ENCODE measurements at regions not wholly inside any gene's neighbourhood (a gene's known extent, or its start where the extent isn't known, plus 50 kb on each side); places are given as distances from the start of the nearest gene placed in this dataset.

- H3K9me3 ChIP-seq (replicated peaks; ENCODE audit: insufficient read depth, low read length): no peaks in the 10 kb centered on the region
Measured at GRCh38 chr7:10436302-10436701, 537.4 kb upstream of the PHF14 start.

GRCh38 chr7:10439027-10439426 lies 534.6 kb upstream of the PHF14 start:
- Histone ChIP-seq H3K9me3 (replicated peaks; ENCODE audit: insufficient read depth, low read length) (no peaks in the 10 kb centered on the region), H3K9me2 (replicated peaks; ENCODE audit: insufficient read depth, low read length) (no peaks in the 10 kb centered on the region), H3K4me2 (ENCODE audit: low read depth, low read length) (no peak overlapping the region), H3F3A (ENCODE audit: insufficient read depth, low read length) (no peaks in the 10 kb centered on the region), H3K4me1 (ENCODE audit: low read length) (no peaks in the 10 kb centered on the region), H3K27ac (ENCODE audit: low read length) (no peak overlapping the region), H2AFZ (ENCODE audit: low read length) (no peak overlapping the region), H3K9ac (ENCODE audit: low read length) (no peak overlapping the region), H3K36me3 (replicated peaks; ENCODE audit: insufficient read depth, low read length) (no peaks in the 10 kb centered on the region), H3K4me3 (ENCODE audit: low read length) (no peak overlapping the region), H3K79me2 (ENCODE audit: low read length) (no peaks in the 10 kb centered on the region), H3K27me3 (replicated peaks; ENCODE audit: insufficient read depth, low read length) (no peaks in the 10 kb centered on the region), H4K20me1 (ENCODE audit: insufficient read depth, low read length) (no peaks in the 10 kb centered on the region)
- TF ChIP-seq EZH2phosphoT487 (IDR thresholded peaks at IDR 0.05; ENCODE audit: low read length) (no peak), EZH2 (optimal IDR thresholded peaks at IDR 0.05; ENCODE audit: low read depth, low read length) (no peak)
- TF ChIP-seq, protein P1, sequence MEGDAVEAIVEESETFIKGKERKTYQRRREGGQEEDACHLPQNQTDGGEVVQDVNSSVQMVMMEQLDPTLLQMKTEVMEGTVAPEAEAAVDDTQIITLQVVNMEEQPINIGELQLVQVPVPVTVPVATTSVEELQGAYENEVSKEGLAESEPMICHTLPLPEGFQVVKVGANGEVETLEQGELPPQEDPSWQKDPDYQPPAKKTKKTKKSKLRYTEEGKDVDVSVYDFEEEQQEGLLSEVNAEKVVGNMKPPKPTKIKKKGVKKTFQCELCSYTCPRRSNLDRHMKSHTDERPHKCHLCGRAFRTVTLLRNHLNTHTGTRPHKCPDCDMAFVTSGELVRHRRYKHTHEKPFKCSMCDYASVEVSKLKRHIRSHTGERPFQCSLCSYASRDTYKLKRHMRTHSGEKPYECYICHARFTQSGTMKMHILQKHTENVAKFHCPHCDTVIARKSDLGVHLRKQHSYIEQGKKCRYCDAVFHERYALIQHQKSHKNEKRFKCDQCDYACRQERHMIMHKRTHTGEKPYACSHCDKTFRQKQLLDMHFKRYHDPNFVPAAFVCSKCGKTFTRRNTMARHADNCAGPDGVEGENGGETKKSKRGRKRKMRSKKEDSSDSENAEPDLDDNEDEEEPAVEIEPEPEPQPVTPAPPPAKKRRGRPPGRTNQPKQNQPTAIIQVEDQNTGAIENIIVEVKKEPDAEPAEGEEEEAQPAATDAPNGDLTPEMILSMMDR (IDR thresholded peaks at IDR 0.05; ENCODE audit: low read length): no peak
- no peak for DNase-seq

More at GRCh38 chr7:10436302-10436701, 537.4 kb upstream of the PHF14 start:
- no peaks in the 10 kb centered on the region for H3K4me1 ChIP-seq (ENCODE audit: low read length)
- H3K9ac ChIP-seq (ENCODE audit: low read length): no peak overlapping the region
- H3K79me2 ChIP-seq (ENCODE audit: low read length): no peaks in the 10 kb centered on the region
- no peak overlapping the region for H3K4me2 ChIP-seq (ENCODE audit: low read depth, low read length)
- H2AFZ ChIP-seq (ENCODE audit: low read length): no peak overlapping the region
- no peaks in the 10 kb centered on the region for H3F3A ChIP-seq (ENCODE audit: insufficient read depth, low read length)
- H3K9me2 ChIP-seq (replicated peaks; ENCODE audit: insufficient read depth, low read length): no peaks in the 10 kb centered on the region
- no peak for TF ChIP-seq EZH2phosphoT487 (IDR thresholded peaks at IDR 0.05; ENCODE audit: low read length)
- TF ChIP-seq EZH2 (optimal IDR thresholded peaks at IDR 0.05; ENCODE audit: low read depth, low read length): no peak
- TF ChIP-seq, protein P1 (IDR thresholded peaks at IDR 0.05; ENCODE audit: low read length): no peak
- no peak for DNase-seq
- H4K20me1 ChIP-seq (ENCODE audit: insufficient read depth, low read length): no peaks in the 10 kb centered on the region
- no peaks in the 10 kb centered on the region for H3K36me3 ChIP-seq (replicated peaks; ENCODE audit: insufficient read depth, low read length)
- no peaks in the 10 kb centered on the region for H3K27me3 ChIP-seq (replicated peaks; ENCODE audit: insufficient read depth, low read length)
- no peak overlapping the region for H3K27ac ChIP-seq (ENCODE audit: low read length)
- no peak overlapping the region for H3K4me3 ChIP-seq (ENCODE audit: low read length)

- no peak overlapping the region for H3K4me2 ChIP-seq (ENCODE audit: low read depth, low read length)
- H3F3A ChIP-seq (ENCODE audit: insufficient read depth, low read length): no peaks in the 10 kb centered on the region
- no peaks in the 10 kb centered on the region for H3K9me3 ChIP-seq (replicated peaks; ENCODE audit: insufficient read depth, low read length)
- H3K9me2 ChIP-seq (replicated peaks; ENCODE audit: insufficient read depth, low read length): no peaks in the 10 kb centered on the region
- H3K27me3 ChIP-seq (replicated peaks; ENCODE audit: insufficient read depth, low read length): no peaks in the 10 kb centered on the region
- no peaks in the 10 kb centered on the region for H3K4me1 ChIP-seq (ENCODE audit: low read length)
- no peak for DNase-seq
- H2AFZ ChIP-seq (ENCODE audit: low read length): no peak overlapping the region
- no peaks in the 10 kb centered on the region for H4K20me1 ChIP-seq (ENCODE audit: insufficient read depth, low read length)
- H3K79me2 ChIP-seq (ENCODE audit: low read length): no peaks in the 10 kb centered on the region
- TF ChIP-seq, protein P1 (IDR thresholded peaks at IDR 0.05; ENCODE audit: low read length): no peak
- TF ChIP-seq EZH2 (optimal IDR thresholded peaks at IDR 0.05; ENCODE audit: low read depth, low read length) (no peak), EZH2phosphoT487 (IDR thresholded peaks at IDR 0.05; ENCODE audit: low read length) (no peak)
- no peak overlapping the region for H3K9ac ChIP-seq (ENCODE audit: low read length)
- H3K36me3 ChIP-seq (replicated peaks; ENCODE audit: insufficient read depth, low read length): no peaks in the 10 kb centered on the region
- H3K27ac ChIP-seq (ENCODE audit: low read length): no peak overlapping the region
- no peak overlapping the region for H3K4me3 ChIP-seq (ENCODE audit: low read length)
Measured at GRCh38 chr7:10455936-10456335, 517.7 kb upstream of the PHF14 start.

Measured in MM.1S (cell line).